ENCODE measurements at regions not wholly inside any gene's neighbourhood (a gene's known extent, or its start where the extent isn't known, plus 50 kb on each side); places are given as distances from the start of the nearest gene placed in this dataset.

DNA sequence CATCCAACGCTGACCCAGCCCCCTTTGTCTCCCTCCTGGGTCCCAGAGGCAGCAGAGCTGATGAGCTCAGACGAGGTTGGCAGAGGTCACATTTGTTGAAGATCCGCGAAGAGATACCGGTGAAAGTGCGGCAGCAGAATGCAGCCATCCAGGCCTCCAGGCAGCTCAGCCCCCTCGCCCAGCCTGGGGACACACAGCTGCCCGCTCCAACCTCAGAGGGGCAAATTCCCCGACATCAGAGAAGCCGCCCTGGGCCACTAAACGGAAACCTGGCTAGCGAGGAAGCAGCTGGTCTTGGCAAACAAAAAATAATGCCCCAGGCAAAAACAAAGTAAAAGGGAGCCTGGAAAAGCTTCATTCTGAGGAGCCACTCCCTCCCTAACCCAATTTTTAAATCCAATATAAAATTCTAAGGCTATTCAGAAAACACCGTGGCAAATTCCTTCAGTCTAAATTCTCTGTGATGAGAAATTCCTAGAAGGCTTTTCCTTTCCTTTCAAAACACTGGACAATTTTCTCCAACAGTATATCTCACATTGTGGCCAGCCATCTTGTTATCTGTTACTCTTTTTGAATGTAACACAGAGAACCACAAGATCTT, 262.4 kb downstream of the SS18 start:
- TF ChIP-seq POLR2A (IDR thresholded peaks at IDR 0.05; ENCODE audit: low read depth, low read length) (no peak), TAF1 (IDR thresholded peaks at IDR 0.05; ENCODE audit: borderline replicate concordance, low read depth, low read length) (no peak), POLR2AphosphoS5 (IDR thresholded peaks at IDR 0.05; ENCODE audit: low read depth, low read length) (no peak)

All from GM12892 (cell line).